DND-41 (cell line): ENCODE measurements at regions not wholly inside any gene's neighbourhood (a gene's known extent, or its start where the extent isn't known, plus 50 kb on each side); places are given as distances from the start of the nearest gene placed in this dataset.

Experiments
- ATAC-seq: fragments of 200-7000 bp; cut with Tn5 transposase; 3 replicates; pipeline ENCODE4 v1.9.1; 2021; ENCODE audit warnings: low read depth; ENCODE audit not compliant: insufficient read depth
- DNase-seq: peaks from one replicate; pipeline ENCODE4 v3.0.0-alpha.2; 2020
- H2AFZ ChIP-seq: 2 replicates; pipeline ENCODE4 v1.6.0; 2012; ENCODE audit warnings: low read depth, low read length
- H3K27ac ChIP-seq: 2 replicates; pipeline ENCODE4 v1.5.1; 2012; ENCODE audit warnings: low read length, inconsistent platforms
- H3K27me3 ChIP-seq: fragments of 200-600 bp; sonication (generic); 2 replicates; pipeline ENCODE4 v1.6.0; 2012; ENCODE audit warnings: low read length, mild to moderate bottlenecking, inconsistent platforms; ENCODE audit not compliant: insufficient read depth, poor library complexity
- H3K36me3 ChIP-seq: 2 replicates; pipeline ENCODE4 v1.5.1; 2012; ENCODE audit warnings: low read length, inconsistent platforms; ENCODE audit not compliant: insufficient read depth
- H3K4me1 ChIP-seq: 2 replicates; pipeline ENCODE4 v1.5.1; 2012; ENCODE audit warnings: mild to moderate bottlenecking, low read length; ENCODE audit not compliant: insufficient read depth
- H3K4me2 ChIP-seq: 2 replicates; pipeline ENCODE4 v1.6.0; 2012; ENCODE audit warnings: mild to moderate bottlenecking, moderate library complexity, low read length, inconsistent platforms; ENCODE audit not compliant: insufficient read depth
- H3K4me3 ChIP-seq, 2 experiments: fragments of 200-600 bp in 1 of 2; shearing (Covaris generic) in 1 of 2; 2 replicates each; pipeline ENCODE4 v1.5.1; 2012 to 2016; ENCODE audit warnings: inconsistent platforms in 2 of 2, low read length in 2 of 2, mild to moderate bottlenecking in 2 of 2, low read depth in 1 of 2, moderate library complexity in 1 of 2
- H3K79me2 ChIP-seq: 2 replicates; pipeline ENCODE4 v1.6.0; 2012; ENCODE audit warnings: low read length, inconsistent platforms; ENCODE audit not compliant: insufficient read depth
- H3K9ac ChIP-seq: 2 replicates; pipeline ENCODE4 v1.6.0; 2012; ENCODE audit warnings: low read depth, mild to moderate bottlenecking, inconsistent platforms, low read length, moderate library complexity
- H3K9me3 ChIP-seq: 2 replicates; pipeline ENCODE4 v1.5.1; 2012; ENCODE audit warnings: low read length, moderate library complexity, mild to moderate bottlenecking, inconsistent platforms; ENCODE audit not compliant: insufficient read depth, severe bottlenecking
- H4K20me1 ChIP-seq: 2 replicates; pipeline ENCODE4 v1.6.0; 2012; ENCODE audit warnings: low read length; ENCODE audit not compliant: insufficient read depth
- EZH2 ChIP-seq: IDR thresholded peaks from 3 replicates; pipeline ENCODE4 v1.6.1; 2012; ENCODE audit warnings: borderline replicate concordance, low read depth, mild to moderate bottlenecking, moderate library complexity, low read length, inconsistent platforms; ENCODE audit not compliant: severe bottlenecking
- TF ChIP-seq, protein P1 (sequence below): IDR thresholded peaks from 2 replicates; pipeline ENCODE4 v1.5.1; 2012; ENCODE audit warnings: borderline replicate concordance, low read length, moderate library complexity, mild to moderate bottlenecking; ENCODE audit not compliant: poor library complexity, severe bottlenecking; ENCODE audit errors: extremely low read depth

DNA sequence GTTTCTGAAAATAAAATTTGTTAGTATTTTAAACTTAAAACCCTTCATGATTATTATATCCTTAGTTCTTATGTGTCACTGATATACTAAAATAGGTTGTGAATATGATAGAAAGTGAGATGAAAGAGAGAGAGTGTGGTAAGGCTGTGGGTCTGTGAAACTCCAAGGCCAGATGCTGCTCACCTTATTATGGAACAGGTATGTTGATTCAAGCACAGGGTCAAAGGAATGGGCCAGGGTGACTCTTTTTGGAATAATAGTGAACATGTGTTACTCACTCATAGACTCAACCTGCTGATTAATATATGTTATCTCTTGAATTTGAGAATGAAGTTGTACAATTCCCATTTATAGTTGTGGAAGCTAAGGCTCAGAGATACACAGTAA, 70.7 kb upstream of the FN1 start:
- H3K27ac ChIP-seq: no peak overlapping the region
- H3K9ac ChIP-seq: no peak overlapping the region
- H3K4me3 ChIP-seq: no peak overlapping the region
- no peak overlapping the region for H2AFZ ChIP-seq
- no peaks in the 10 kb centered on the region for H4K20me1 ChIP-seq
- no peaks in the 10 kb centered on the region for H3K4me1 ChIP-seq
- no peaks in the 10 kb centered on the region for H3K9me3 ChIP-seq
- no peaks in the 10 kb centered on the region for H3K27me3 ChIP-seq
- H3K4me2 ChIP-seq: no peak overlapping the region
- no peaks in the 10 kb centered on the region for H3K79me2 ChIP-seq
- no peak for TF ChIP-seq EZH2
- TF ChIP-seq, protein P1, sequence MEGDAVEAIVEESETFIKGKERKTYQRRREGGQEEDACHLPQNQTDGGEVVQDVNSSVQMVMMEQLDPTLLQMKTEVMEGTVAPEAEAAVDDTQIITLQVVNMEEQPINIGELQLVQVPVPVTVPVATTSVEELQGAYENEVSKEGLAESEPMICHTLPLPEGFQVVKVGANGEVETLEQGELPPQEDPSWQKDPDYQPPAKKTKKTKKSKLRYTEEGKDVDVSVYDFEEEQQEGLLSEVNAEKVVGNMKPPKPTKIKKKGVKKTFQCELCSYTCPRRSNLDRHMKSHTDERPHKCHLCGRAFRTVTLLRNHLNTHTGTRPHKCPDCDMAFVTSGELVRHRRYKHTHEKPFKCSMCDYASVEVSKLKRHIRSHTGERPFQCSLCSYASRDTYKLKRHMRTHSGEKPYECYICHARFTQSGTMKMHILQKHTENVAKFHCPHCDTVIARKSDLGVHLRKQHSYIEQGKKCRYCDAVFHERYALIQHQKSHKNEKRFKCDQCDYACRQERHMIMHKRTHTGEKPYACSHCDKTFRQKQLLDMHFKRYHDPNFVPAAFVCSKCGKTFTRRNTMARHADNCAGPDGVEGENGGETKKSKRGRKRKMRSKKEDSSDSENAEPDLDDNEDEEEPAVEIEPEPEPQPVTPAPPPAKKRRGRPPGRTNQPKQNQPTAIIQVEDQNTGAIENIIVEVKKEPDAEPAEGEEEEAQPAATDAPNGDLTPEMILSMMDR: no peak
- ATAC-seq (no peak), DNase-seq (no peak)
- no peaks in the 10 kb centered on the region for H3K36me3 ChIP-seq

DNA sequence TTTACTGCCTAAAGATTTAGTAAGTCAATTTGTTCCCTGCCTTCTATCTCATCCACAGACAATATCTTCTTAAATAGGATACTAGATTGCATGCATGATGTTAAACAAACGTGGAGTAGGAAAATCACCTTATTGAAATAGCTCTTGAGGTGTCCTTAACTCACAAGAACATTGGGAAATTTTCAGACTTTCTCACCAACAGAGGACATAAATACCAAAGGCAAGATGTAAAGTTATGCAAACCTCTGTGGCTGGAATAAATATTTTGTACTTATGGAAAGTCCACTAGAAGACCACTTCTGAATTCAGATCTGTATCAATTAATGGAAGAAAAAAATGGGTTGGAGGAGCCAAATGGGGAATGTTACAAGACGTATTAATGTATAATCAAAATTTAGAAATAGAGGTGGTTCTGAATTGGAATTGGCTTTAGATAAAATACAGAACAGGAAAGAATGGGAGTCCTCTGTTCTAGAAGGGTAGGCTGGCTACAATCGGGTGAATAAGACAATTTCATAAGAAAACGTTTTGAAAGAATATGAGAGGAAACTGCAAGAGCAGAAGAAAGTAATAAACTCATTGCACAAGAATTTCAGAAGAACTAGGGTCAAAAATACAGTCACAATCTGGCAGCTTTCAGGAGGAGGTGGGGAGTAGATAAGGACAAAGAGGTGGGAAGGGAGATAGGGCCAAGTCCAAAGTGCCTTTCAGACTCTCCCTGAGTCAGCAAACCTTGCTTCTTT, 69.3 kb upstream of the FN1 start:
- H3K27me3 ChIP-seq: no peaks in the 10 kb centered on the region
- no peak overlapping the region for H3K4me3 ChIP-seq
- H3K79me2 ChIP-seq: no peaks in the 10 kb centered on the region
- ATAC-seq (no peak), DNase-seq (no peak)
- H3K9me3 ChIP-seq: no peaks in the 10 kb centered on the region
- no peaks in the 10 kb centered on the region for H4K20me1 ChIP-seq
- H3K4me1 ChIP-seq: no peaks in the 10 kb centered on the region
- H3K27ac ChIP-seq: no peak overlapping the region
- H3K36me3 ChIP-seq: no peaks in the 10 kb centered on the region
- TF ChIP-seq, protein P1: no peak
- no peak for TF ChIP-seq EZH2
- no peak overlapping the region for H2AFZ ChIP-seq
- no peak overlapping the region for H3K4me2 ChIP-seq
- H3K9ac ChIP-seq: no peak overlapping the region

DNA sequence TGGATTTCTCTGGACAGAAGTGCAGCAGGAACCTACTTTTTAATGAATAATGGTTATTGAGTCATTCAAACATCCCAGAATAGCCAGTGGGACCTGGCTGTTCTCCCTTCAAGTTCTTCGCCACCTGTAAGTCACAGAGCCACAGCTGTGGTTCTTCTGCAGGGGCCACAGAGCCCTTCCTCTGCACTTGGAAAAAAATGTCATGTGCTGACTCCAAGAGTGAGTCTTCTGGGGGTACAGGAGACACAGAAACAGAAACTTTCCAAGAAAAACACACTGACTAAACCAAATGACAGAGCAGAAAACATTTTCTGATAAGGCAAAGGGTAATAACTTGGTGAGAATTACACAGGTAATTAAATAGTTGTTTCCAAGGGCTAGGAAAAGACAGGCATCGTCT, 68.7 kb upstream of the FN1 start:
- Histone ChIP-seq H2AFZ (no peak overlapping the region), H3K4me3 (no peak overlapping the region), H4K20me1 (no peaks in the 10 kb centered on the region), H3K27ac (no peak overlapping the region), H3K4me2 (no peak overlapping the region), H3K4me1 (no peaks in the 10 kb centered on the region), H3K79me2 (no peaks in the 10 kb centered on the region), H3K27me3 (no peaks in the 10 kb centered on the region), H3K9me3 (no peaks in the 10 kb centered on the region), H3K36me3 (no peaks in the 10 kb centered on the region), H3K9ac (no peak overlapping the region)
- no peak for TF ChIP-seq EZH2
- TF ChIP-seq, protein P1: no peak
- DNase-seq (no peak), ATAC-seq (no peak)
